Smooth muscle cell (in vitro differentiated cells): ENCODE measurements at regions not wholly inside any gene's neighbourhood (a gene's known extent, or its start where the extent isn't known, plus 50 kb on each side); places are given as distances from the start of the nearest gene placed in this dataset.

Experiments
- DNase-seq: peaks from one replicate; lab custom pipeline; 2025; ENCODE audit not compliant: unreplicated experiment; lab: John Stamatoyannopoulos, UW
- H2AFZ ChIP-seq: fragments of 200-600 bp; sonication (generic); 2 replicates; pipeline ENCODE4 v1.6.0; 2016; ENCODE audit warnings: antibody characterized with exemption, low read depth, mild to moderate bottlenecking
- H3F3A ChIP-seq: fragments of 200-600 bp; sonication (generic); 2 replicates; pipeline ENCODE4 v1.6.0; 2017; ENCODE audit warnings: antibody characterized with exemption, low read depth
- H3K27ac ChIP-seq: fragments of 200-600 bp; sonication (generic); 2 replicates; pipeline ENCODE4 v1.5.1; 2016; ENCODE audit warnings: low read depth, mild to moderate bottlenecking
- H3K27me3 ChIP-seq: fragments of 200-600 bp; sonication (generic); 2 replicates; pipeline ENCODE4 v1.6.1; 2016; ENCODE audit warnings: low read depth, mild to moderate bottlenecking
- H3K36me3 ChIP-seq: fragments of 200-600 bp; sonication (generic); 2 replicates; pipeline ENCODE4 v1.5.1; 2016; ENCODE audit warnings: low read depth
- H3K4me1 ChIP-seq: fragments of 200-600 bp; sonication (generic); 2 replicates; pipeline ENCODE4 v1.5.1; 2016; ENCODE audit warnings: low read depth
- H3K4me2 ChIP-seq: fragments of 200-600 bp; sonication (generic); 2 replicates; pipeline ENCODE4 v1.6.0; 2016; ENCODE audit warnings: mild to moderate bottlenecking
- H3K4me3 ChIP-seq: fragments of 200-600 bp; sonication (generic); 2 replicates; pipeline ENCODE4 v1.5.1; 2016; ENCODE audit warnings: mild to moderate bottlenecking
- H3K79me2 ChIP-seq: fragments of 200-600 bp; sonication (generic); 2 replicates; pipeline ENCODE4 v1.6.0; 2016; ENCODE audit warnings: low read depth, mild to moderate bottlenecking
- H3K9ac ChIP-seq: fragments of 200-600 bp; sonication (generic); 2 replicates; pipeline ENCODE4 v1.6.0; 2016; ENCODE audit warnings: low read depth
- H3K9me3 ChIP-seq: fragments of 200-600 bp; sonication (generic); replicated peaks from 2 replicates; pipeline ENCODE4 v1.5.1; 2016; ENCODE audit warnings: low read depth
- H4K20me1 ChIP-seq: fragments of 200-600 bp; sonication (generic); 2 replicates; pipeline ENCODE4 v1.6.0; 2016; ENCODE audit warnings: low read depth
- CTCF ChIP-seq: fragments of 200-600 bp; sonication (generic); IDR thresholded peaks from 2 replicates; pipeline ENCODE4 v1.5.1; 2017; ENCODE audit warnings: borderline replicate concordance, mild to moderate bottlenecking, antibody characterized with exemption; ENCODE audit not compliant: insufficient read depth, poor library complexity, severe bottlenecking
- WGBS: methylation state at CpG from one replicate; pipeline ENCODE4 v1.1.7; 2016; ENCODE audit warnings: low lambda C conversion rate; 5-methylcytosine and 5-hydroxymethylcytosine counted together

GRCh38 chr12:13275241-13276085 lies 78.9 kb downstream of the EMP1 start:
- no peak overlapping the region for H3K4me3 ChIP-seq
- H4K20me1 ChIP-seq: no peaks in the 10 kb centered on the region
- H3K27me3 ChIP-seq: no peaks in the 10 kb centered on the region
- 87% methylated on average over 10 of the region's 10 CpGs for WGBS
- peaks cover 6% of the 10 kb centered on the region for H3K4me1 ChIP-seq
- H3F3A ChIP-seq: no peaks in the 10 kb centered on the region
- H3K9ac ChIP-seq: no peak overlapping the region
- no peak overlapping the region for H3K27ac ChIP-seq
- no peak for DNase-seq
- no peaks in the 10 kb centered on the region for H3K9me3 ChIP-seq
- no peak overlapping the region for H3K4me2 ChIP-seq
- TF ChIP-seq CTCF: no peak
- no peak overlapping the region for H2AFZ ChIP-seq
- no peaks in the 10 kb centered on the region for H3K36me3 ChIP-seq
- H3K79me2 ChIP-seq: no peaks in the 10 kb centered on the region

- H3K9ac ChIP-seq: no peak overlapping the region
- no peaks in the 10 kb centered on the region for H3K79me2 ChIP-seq
- WGBS: 73% methylated on average over 12 of the region's 12 CpGs
- H3K4me1 ChIP-seq: peaks cover 6% of the 10 kb centered on the region
- TF ChIP-seq CTCF: no peak
- no peaks in the 10 kb centered on the region for H3K9me3 ChIP-seq
- H3K27me3 ChIP-seq: no peaks in the 10 kb centered on the region
- H2AFZ ChIP-seq: no peak overlapping the region
- no peak overlapping the region for H3K4me3 ChIP-seq
- H4K20me1 ChIP-seq: no peaks in the 10 kb centered on the region
- no peak overlapping the region for H3K27ac ChIP-seq
- H3K36me3 ChIP-seq: no peaks in the 10 kb centered on the region
- no peak for DNase-seq
- no peaks in the 10 kb centered on the region for H3F3A ChIP-seq
- H3K4me2 ChIP-seq: no peak overlapping the region
These were observed 77.3 kb downstream of the EMP1 start for GRCh38 chr12:13273850-13274249.

GRCh38 chr12:13273097-13273496 lies 76.6 kb downstream of the EMP1 start:
- no peak overlapping the region for H2AFZ ChIP-seq
- H3K79me2 ChIP-seq: no peaks in the 10 kb centered on the region
- H3K4me1 ChIP-seq: peaks cover 6% of the 10 kb centered on the region
- 72% methylated on average over 6 of the region's 6 CpGs for WGBS
- no peak for TF ChIP-seq CTCF
- no peak overlapping the region for H3K4me3 ChIP-seq
- no peaks in the 10 kb centered on the region for H3K9me3 ChIP-seq
- H3K36me3 ChIP-seq: no peaks in the 10 kb centered on the region
- H3K4me2 ChIP-seq: no peak overlapping the region
- no peak overlapping the region for H3K27ac ChIP-seq
- H4K20me1 ChIP-seq: no peaks in the 10 kb centered on the region
- no peaks in the 10 kb centered on the region for H3K27me3 ChIP-seq
- no peak overlapping the region for H3K9ac ChIP-seq
- no peak for DNase-seq
- no peaks in the 10 kb centered on the region for H3F3A ChIP-seq

GRCh38 chr12:13270817-13271216 lies 74.3 kb downstream of the EMP1 start:
- Histone ChIP-seq H4K20me1 (no peaks in the 10 kb centered on the region), H3K9me3 (no peaks in the 10 kb centered on the region), H3K79me2 (no peaks in the 10 kb centered on the region), H3K27me3 (no peaks in the 10 kb centered on the region), H3K4me2 (no peak overlapping the region), H3K9ac (no peak overlapping the region), H3K4me3 (no peak overlapping the region), H2AFZ (no peak overlapping the region), H3F3A (no peaks in the 10 kb centered on the region), H3K27ac (no peak overlapping the region), H3K4me1 (no peaks in the 10 kb centered on the region), H3K36me3 (no peaks in the 10 kb centered on the region)
- TF ChIP-seq CTCF: no peak
- WGBS: 86% methylated on average over 4 of the region's 4 CpGs
- no peak for DNase-seq
